K562 (cell line): ENCODE measurements at regions not wholly inside any gene's neighbourhood (a gene's known extent, or its start where the extent isn't known, plus 50 kb on each side); places are given as distances from the start of the nearest gene placed in this dataset.

Source experiments
- ATAC-seq: fragments of 200-7000 bp; cut with Tn5 transposase; 3 replicates; pipeline ENCODE4 v1.9.1; 2020; ENCODE audit warnings: moderate library complexity
- BruUV-seq: library from RNA; stranded (reverse); fragments of 400-500 nt; replicated peaks from 2 replicates; lab custom pipeline; 2021; lab: Mats Ljungman, UMichigan
- CTCF ChIA-PET: fragments of 300-600 bp; formaldehyde crosslinking; extraction: SDS; loops from one replicate; lab custom pipeline; 2021; ENCODE audit warnings: low intra/inter-chr PET ratio; lab: Yijun Ruan, JAX
- POLR2A ChIA-PET: fragments of 300-600, 350-650 bp; sonication (Branson Sonifier 250); formaldehyde crosslinking; extraction: SDS; loops from one replicate; lab custom pipeline; 2021; ENCODE audit warnings: antibody characterized with exemption, inconsistent platforms; lab: Yijun Ruan, JAX
- DNase-seq, 4 experiments: peaks; one replicate each; pipeline versions ENCODE4 v3.0.0 to v3.0.0-alpha.2; 2011 to 2018; ENCODE audit warnings: low spot score in 3 of 4, mixed read lengths in 3 of 4; ENCODE audit errors: extremely low read depth in 1 of 4
- FAIRE-seq: peaks from 2 replicates; lab custom pipeline; 2011; peaks lifted over from hg19 to GRCh38; lab: Jason Lieb, UNC
- H2AFZ ChIP-seq: 2 replicates; pipeline ENCODE4 v1.6.0; 2011; ENCODE audit warnings: low read depth, low read length, control low read depth, inconsistent platforms
- H3K27ac ChIP-seq: fragments of 200-600 bp; 3 replicates; pipeline ENCODE4 v1.8.0; 2011; ENCODE audit warnings: low read depth, mild to moderate bottlenecking, control low read depth, inconsistent platforms, low read length, moderate library complexity, mixed read lengths; ENCODE audit errors: extremely low read depth
- H3K27me3 ChIP-seq, 2 experiments: fragments of 300-600 bp in 1 of 2; 2 replicates in 1 of 2; 3 replicates in 1 of 2; pipeline versions ENCODE4 v1.6.0 to v1.8.0; 2011; ENCODE audit warnings: inconsistent platforms in 2 of 2, low read length in 2 of 2, mild to moderate bottlenecking in 1 of 2, mixed read lengths in 1 of 2, moderate library complexity in 1 of 2; ENCODE audit not compliant: control insufficient read depth in 2 of 2, insufficient read depth in 2 of 2
- H3K36me3 ChIP-seq: fragments of 300-600 bp; 3 replicates; pipeline ENCODE4 v1.8.0; 2011; ENCODE audit warnings: mild to moderate bottlenecking, low read length, inconsistent platforms; ENCODE audit not compliant: control insufficient read depth, insufficient read depth
- H3K4me1 ChIP-seq, 2 experiments: fragments of 200-600 bp in 1 of 2; replicated peaks in 1 of 2; 2 replicates in 1 of 2; 3 replicates in 1 of 2; pipeline versions ENCODE4 v1.5.1 to v1.8.0; 2011; ENCODE audit warnings: inconsistent platforms in 2 of 2, low read length in 2 of 2, mild to moderate bottlenecking in 1 of 2, mixed read lengths in 1 of 2, moderate library complexity in 1 of 2; ENCODE audit not compliant: control insufficient read depth in 2 of 2, insufficient read depth in 2 of 2
- H3K4me2 ChIP-seq: 2 replicates; pipeline ENCODE4 v1.6.1; 2011; ENCODE audit warnings: low read length, control low read depth, inconsistent platforms, mixed read lengths; ENCODE audit not compliant: insufficient read depth
- H3K4me3 ChIP-seq: fragments of 200-600 bp; sonication (generic), shearing (Covaris generic); 2 replicates; pipeline ENCODE4 v1.5.1; 2016; ENCODE audit warnings: control low read depth, inconsistent platforms
- H3K79me2 ChIP-seq: fragments of 200-600 bp; 3 replicates; pipeline ENCODE4 v1.8.0; 2011; ENCODE audit warnings: low read length, inconsistent platforms; ENCODE audit not compliant: control insufficient read depth, insufficient read depth
- H3K9ac ChIP-seq, 2 experiments: 2 replicates each; pipeline versions ENCODE4 v1.6.0 to v1.6.1; 2011; ENCODE audit warnings: low read depth in 2 of 2, low read length in 2 of 2, control low read depth in 1 of 2, inconsistent platforms in 1 of 2, mild to moderate bottlenecking in 1 of 2, mixed read lengths in 1 of 2; ENCODE audit not compliant: insufficient read depth in 1 of 2
- H3K9me1 ChIP-seq: one replicate; pipeline ENCODE4 v1.6.0; 2011; ENCODE audit warnings: inconsistent platforms, mild to moderate bottlenecking, low read length, moderate library complexity; ENCODE audit not compliant: control insufficient read depth, insufficient read depth
- H3K9me3 ChIP-seq: replicated peaks from 2 replicates; pipeline ENCODE4 v1.5.1; 2011; ENCODE audit warnings: low read depth, low read length, inconsistent platforms; ENCODE audit not compliant: control insufficient read depth, insufficient read depth
- H4K20me1 ChIP-seq: replicated peaks from 2 replicates; pipeline ENCODE4 v1.6.1; 2011; ENCODE audit warnings: low read length, inconsistent platforms, mixed read lengths; ENCODE audit not compliant: control insufficient read depth, insufficient read depth
- CBFB ChIP-seq: sonication (generic); formaldehyde crosslinking; IDR thresholded peaks from 2 replicates; pipeline ENCODE4 v1.4.0; 2020; ENCODE audit warnings: mild to moderate bottlenecking, missing genetic modification reagents
- DNMT1 ChIP-seq: fragments of 450-650 bp; IDR thresholded peaks from 2 replicates; pipeline ENCODE4 v1.6.1; 2016; ENCODE audit warnings: antibody characterized with exemption, mild to moderate bottlenecking
- POLR2A ChIP-seq: fragments of 450-650 bp; conservative IDR thresholded peaks from 2 replicates; pipeline ENCODE4 v1.6.1; 2016
- RBBP5 ChIP-seq: fragments of 200-600 bp; sonication (generic); IDR thresholded peaks from 2 replicates; pipeline ENCODE4 v1.6.1; 2012; ENCODE audit warnings: borderline replicate concordance, mild to moderate bottlenecking, low read length, control low read depth, inconsistent platforms; ENCODE audit not compliant: insufficient read depth, poor library complexity, severe bottlenecking
- SMARCA5 ChIP-seq: fragments of 450-650 bp; IDR thresholded peaks from 2 replicates; pipeline ENCODE4 v1.6.1; 2016
- SMC3 ChIP-seq: conservative IDR thresholded peaks from 2 replicates; pipeline ENCODE4 v1.6.1; 2011; ENCODE audit warnings: low read depth, low read length, improper control_type of control experiment; ENCODE audit not compliant: insufficient read depth
- ZNF740 ChIP-seq, 3 experiments: fragments of 200-800 bp in 1 of 3; sonication (Bioruptor generic) in 1 of 3; sonication (generic) in 1 of 3; formaldehyde crosslinking in 1 of 3; IDR thresholded peaks; 2 replicates each; pipeline versions ENCODE4 v1.6.1 to v1.8.0; 2016 to 2022; ENCODE audit warnings: mild to moderate bottlenecking in 2 of 3, missing compliant biosample characterization in 2 of 3, missing genetic modification characterization in 2 of 3, missing genetic modification reagents in 1 of 3
- in situ Hi-C: fragments of 300-500 bp; cut with MboI; formaldehyde crosslinking; loops from 4 replicates; pipeline ENCODE4 v1.15.0; 2018; ENCODE audit warnings: inconsistent platforms, mixed read lengths
- intact Hi-C: fragments of 100-400 bp; cut with micrococcal nuclease; formaldehyde crosslinking; loops from 2 replicates; pipeline ENCODE4 v1.14.2; 2022
- TF ChIP-seq, protein P1 (sequence below): fragments of 150-350 bp; conservative IDR thresholded peaks from 2 replicates; pipeline ENCODE4 v1.6.1; 2014; ENCODE audit warnings: low read length
- TF ChIP-seq, protein P2 (sequence below): fragments of 250-450 bp; sonication (Bioruptor Pico); IDR thresholded peaks from 2 replicates; pipeline ENCODE4 v1.9.0; 2021; ENCODE audit warnings: mild to moderate bottlenecking

- H3K9me1 ChIP-seq, result no peaks in the 10 kb centered on the region
- ATAC-seq (no peak), FAIRE-seq (no peak), DNase-seq (no peak)
- ChIA-PET CTCF (no interaction called here), POLR2A (interaction anchor here (0.5 kb wide), 1 partner anchor 122 kb away, joined by 4 read pairs; no protein-coding TSS in a partner anchor)
- no peaks in the 10 kb centered on the region for H3K79me2 ChIP-seq
- intact Hi-C loops, result no loop called here
- H3K9ac ChIP-seq, result no peak overlapping the region
- no peaks in the 10 kb centered on the region for H3K9me3 ChIP-seq
- H3K27me3 ChIP-seq, result no peaks in the 10 kb centered on the region
- in situ Hi-C loops, result no loop called here
- H2AFZ ChIP-seq, result no peak overlapping the region
- H3K4me2 ChIP-seq, result no peak overlapping the region
- no peaks in the 10 kb centered on the region for H4K20me1 ChIP-seq
- no peak overlapping the region for H3K4me3 ChIP-seq
- H3K27ac ChIP-seq, result no peak overlapping the region
- H3K4me1 ChIP-seq, result no peaks in the 10 kb centered on the region
- BruUV-seq, result no TSS peak
- H3K36me3 ChIP-seq, result no peaks in the 10 kb centered on the region
- TF ChIP-seq SMC3 (no peak), POLR2A (no peak), DNMT1 (no peak), SMARCA5 (no peak), RBBP5 (no peak), CBFB (CRISPR knock-in tag) (no peak), ZNF740 (CRISPR knock-in tag; IDR thresholded peaks at IDR 0.05) (no peak), ZNF740 (tag; IDR thresholded peaks at IDR 0.05) (no peak)
- TF ChIP-seq, protein P1, sequence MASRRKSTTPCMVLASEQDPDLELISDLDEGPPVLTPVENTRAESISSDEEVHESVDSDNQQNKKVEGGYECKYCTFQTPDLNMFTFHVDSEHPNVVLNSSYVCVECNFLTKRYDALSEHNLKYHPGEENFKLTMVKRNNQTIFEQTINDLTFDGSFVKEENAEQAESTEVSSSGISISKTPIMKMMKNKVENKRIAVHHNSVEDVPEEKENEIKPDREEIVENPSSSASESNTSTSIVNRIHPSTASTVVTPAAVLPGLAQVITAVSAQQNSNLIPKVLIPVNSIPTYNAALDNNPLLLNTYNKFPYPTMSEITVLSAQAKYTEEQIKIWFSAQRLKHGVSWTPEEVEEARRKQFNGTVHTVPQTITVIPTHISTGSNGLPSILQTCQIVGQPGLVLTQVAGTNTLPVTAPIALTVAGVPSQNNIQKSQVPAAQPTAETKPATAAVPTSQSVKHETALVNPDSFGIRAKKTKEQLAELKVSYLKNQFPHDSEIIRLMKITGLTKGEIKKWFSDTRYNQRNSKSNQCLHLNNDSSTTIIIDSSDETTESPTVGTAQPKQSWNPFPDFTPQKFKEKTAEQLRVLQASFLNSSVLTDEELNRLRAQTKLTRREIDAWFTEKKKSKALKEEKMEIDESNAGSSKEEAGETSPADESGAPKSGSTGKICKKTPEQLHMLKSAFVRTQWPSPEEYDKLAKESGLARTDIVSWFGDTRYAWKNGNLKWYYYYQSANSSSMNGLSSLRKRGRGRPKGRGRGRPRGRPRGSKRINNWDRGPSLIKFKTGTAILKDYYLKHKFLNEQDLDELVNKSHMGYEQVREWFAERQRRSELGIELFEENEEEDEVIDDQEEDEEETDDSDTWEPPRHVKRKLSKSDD, result no peak
- TF ChIP-seq, protein P2, sequence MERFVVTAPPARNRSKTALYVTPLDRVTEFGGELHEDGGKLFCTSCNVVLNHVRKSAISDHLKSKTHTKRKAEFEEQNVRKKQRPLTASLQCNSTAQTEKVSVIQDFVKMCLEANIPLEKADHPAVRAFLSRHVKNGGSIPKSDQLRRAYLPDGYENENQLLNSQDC (CRISPR knock-in tag), result no peak
Observed at GRCh38 chr2:19683556-19683955, 218.2 kb downstream of the TTC32 start.
